Gastrocnemius medialis (tissue), 4 donors: ENCODE measurements at regions not wholly inside any gene's neighbourhood (a gene's known extent, or its start where the extent isn't known, plus 50 kb on each side); places are given as distances from the start of the nearest gene placed in this dataset.

ENCODE experiments used
- ATAC-seq, 2 donors: fragments of 150-250 bp; one replicate each; pipeline ENCODE4 v1.9.1; 2016
- DNase-seq, 2 donors: peaks; one replicate each; pipeline ENCODE4 v3.0.0-alpha.2; 2019
- H3K27ac ChIP-seq, 4 donors: fragments of 200-600 bp; sonication (generic); 1 replicate in 1 of 4; 2 replicates in 3 of 4; pipeline ENCODE4 v1.5.1; 2016 to 2018; ENCODE audit warnings: mild to moderate bottlenecking in 2 of 4, moderate library complexity in 1 of 4
- H3K27me3 ChIP-seq, 3 donors: fragments of 200-600 bp; sonication (generic) in 2 of 3; 1 replicate in 1 of 3; 2 replicates in 2 of 3; pipeline versions ENCODE4 v1.5.1 to v1.6.0; 2016 to 2019; ENCODE audit warnings: mild to moderate bottlenecking in 1 of 3, moderate library complexity in 1 of 3
- H3K36me3 ChIP-seq, 2 donors: fragments of 200-600 bp; sonication (generic) in 1 of 2; one replicate each; pipeline ENCODE4 v1.5.1; 2017 to 2018
- H3K4me1 ChIP-seq, 2 donors: fragments of 200-600 bp; sonication (generic) in 1 of 2; one replicate each; pipeline ENCODE4 v1.5.1; 2016 to 2017; ENCODE audit warnings: mild to moderate bottlenecking in 2 of 2
- H3K4me3 ChIP-seq, 4 donors: fragments of 200-600 bp; sonication (generic) in 3 of 4; 1 replicate in 1 of 4; 2 replicates in 3 of 4; pipeline ENCODE4 v1.5.1; 2016 to 2019; ENCODE audit warnings: mild to moderate bottlenecking in 2 of 4
- H3K9me3 ChIP-seq, 3 donors: fragments of 200-600 bp; sonication (generic) in 2 of 3; 1 replicate in 1 of 3; 2 replicates in 2 of 3; pipeline ENCODE4 v1.5.1; 2016 to 2019
- POLR2A ChIP-seq, 2 donors: fragments of 450-650 bp; IDR thresholded peaks; one replicate each; pipeline ENCODE4 v1.6.1; 2017; ENCODE audit warnings: antibody characterized with exemption in 2 of 2, mild to moderate bottlenecking in 2 of 2, moderate library complexity in 2 of 2
- in situ Hi-C, 4 donors: fragments of 200-750 bp; cut with MboI; loops; one replicate each; pipeline versions ENCODE4 v1.15.0 to v1.8.0; 2017; ENCODE audit warnings: low sequenced_read_pairs in 4 of 4
- intact Hi-C: fragments of 100-400 bp; cut with DNase I; formaldehyde crosslinking; loops from one replicate; pipeline ENCODE4 v1.15.1; 2023; ENCODE audit warnings: low total_unique reads
- TF ChIP-seq, protein P1 (sequence below), 5 experiments: fragments of 450-650 bp in 3 of 5; fragments of 200-600 bp in 2 of 5; sonication (generic) in 2 of 5; IDR thresholded peaks in 4 of 5; conservative IDR thresholded peaks in 1 of 5; 1 replicate in 4 of 5; 2 replicates in 1 of 5; pipeline ENCODE4 v1.5.1; 2016 to 2019; ENCODE audit warnings: antibody characterized with exemption in 5 of 5, mild to moderate bottlenecking in 3 of 5, moderate library complexity in 3 of 5

DNA sequence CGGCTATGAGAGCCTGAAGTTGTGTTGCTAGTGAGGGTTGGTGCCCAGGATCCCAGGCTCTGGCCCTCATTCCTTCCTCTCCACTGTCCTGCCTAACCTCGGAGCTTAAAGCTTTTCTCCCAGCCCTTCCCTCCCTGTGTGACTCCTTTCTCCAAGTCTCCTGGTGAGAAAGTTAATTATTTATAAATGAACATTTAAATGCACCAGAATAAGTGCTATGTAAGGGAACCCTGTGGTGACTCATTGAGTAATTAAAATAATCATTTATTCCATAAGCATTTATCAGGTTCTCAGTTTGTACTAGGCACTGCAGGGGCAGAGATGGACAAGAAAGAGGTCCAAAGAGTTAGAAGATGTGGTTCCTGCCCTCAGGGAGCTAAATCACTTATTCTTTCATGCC is 89.1 kb upstream of the ISX start:
- DNase-seq (no peak), ATAC-seq (no peak)
- H3K36me3 ChIP-seq: no peaks in the 10 kb centered on the region
- H3K27ac ChIP-seq: no peak overlapping the region
- intact Hi-C loops: no loop called here
- H3K4me3 ChIP-seq: no peak overlapping the region
- no peaks in the 10 kb centered on the region for H3K27me3 ChIP-seq
- H3K9me3 ChIP-seq: no peaks in the 10 kb centered on the region
- in situ Hi-C loops: no loop called here
- TF ChIP-seq, protein P1, sequence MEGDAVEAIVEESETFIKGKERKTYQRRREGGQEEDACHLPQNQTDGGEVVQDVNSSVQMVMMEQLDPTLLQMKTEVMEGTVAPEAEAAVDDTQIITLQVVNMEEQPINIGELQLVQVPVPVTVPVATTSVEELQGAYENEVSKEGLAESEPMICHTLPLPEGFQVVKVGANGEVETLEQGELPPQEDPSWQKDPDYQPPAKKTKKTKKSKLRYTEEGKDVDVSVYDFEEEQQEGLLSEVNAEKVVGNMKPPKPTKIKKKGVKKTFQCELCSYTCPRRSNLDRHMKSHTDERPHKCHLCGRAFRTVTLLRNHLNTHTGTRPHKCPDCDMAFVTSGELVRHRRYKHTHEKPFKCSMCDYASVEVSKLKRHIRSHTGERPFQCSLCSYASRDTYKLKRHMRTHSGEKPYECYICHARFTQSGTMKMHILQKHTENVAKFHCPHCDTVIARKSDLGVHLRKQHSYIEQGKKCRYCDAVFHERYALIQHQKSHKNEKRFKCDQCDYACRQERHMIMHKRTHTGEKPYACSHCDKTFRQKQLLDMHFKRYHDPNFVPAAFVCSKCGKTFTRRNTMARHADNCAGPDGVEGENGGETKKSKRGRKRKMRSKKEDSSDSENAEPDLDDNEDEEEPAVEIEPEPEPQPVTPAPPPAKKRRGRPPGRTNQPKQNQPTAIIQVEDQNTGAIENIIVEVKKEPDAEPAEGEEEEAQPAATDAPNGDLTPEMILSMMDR (IDR thresholded peaks at IDR 0.05 in 4 of 5, conservative IDR thresholded peaks at IDR 0.05 in 1 of 5): no peak
- no peak for TF ChIP-seq POLR2A (IDR thresholded peaks at IDR 0.05)
- no peaks in the 10 kb centered on the region for H3K4me1 ChIP-seq

DNA sequence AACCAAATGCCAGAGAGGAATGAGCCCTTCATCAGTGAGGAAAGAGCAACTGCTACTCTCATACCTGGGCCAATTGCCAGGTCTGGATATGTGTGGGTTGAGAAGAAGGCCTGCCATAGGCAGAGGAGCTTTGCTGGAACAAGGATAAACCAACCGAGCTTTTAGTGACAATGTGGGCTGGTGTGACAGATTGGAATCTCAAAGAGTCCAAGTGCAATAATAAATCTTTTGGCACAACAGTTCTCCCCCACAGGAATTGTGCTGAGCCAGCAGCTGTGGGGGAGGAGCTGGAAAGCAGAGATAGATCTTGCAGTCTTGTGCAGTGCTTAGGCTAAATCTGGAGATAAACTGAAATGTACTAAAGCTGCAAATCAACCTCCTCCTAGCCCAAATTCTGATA is 79.4 kb upstream of the ISX start:
- DNase-seq: no peak
- no peak for TF ChIP-seq POLR2A (IDR thresholded peaks at IDR 0.05)
- TF ChIP-seq, protein P1 (IDR thresholded peaks at IDR 0.05 in 4 of 5, conservative IDR thresholded peaks at IDR 0.05 in 1 of 5): no peak
- in situ Hi-C loops (no loop called here), intact Hi-C loops (no loop called here)
- H3K9me3 ChIP-seq: no peaks in the 10 kb centered on the region
- H3K4me3 ChIP-seq: no peak overlapping the region
- H3K27me3 ChIP-seq: no peaks in the 10 kb centered on the region
- no peaks in the 10 kb centered on the region for H3K36me3 ChIP-seq
- no peaks in the 10 kb centered on the region for H3K4me1 ChIP-seq
- ATAC-seq: no peak
- no peak overlapping the region for H3K27ac ChIP-seq

DNA sequence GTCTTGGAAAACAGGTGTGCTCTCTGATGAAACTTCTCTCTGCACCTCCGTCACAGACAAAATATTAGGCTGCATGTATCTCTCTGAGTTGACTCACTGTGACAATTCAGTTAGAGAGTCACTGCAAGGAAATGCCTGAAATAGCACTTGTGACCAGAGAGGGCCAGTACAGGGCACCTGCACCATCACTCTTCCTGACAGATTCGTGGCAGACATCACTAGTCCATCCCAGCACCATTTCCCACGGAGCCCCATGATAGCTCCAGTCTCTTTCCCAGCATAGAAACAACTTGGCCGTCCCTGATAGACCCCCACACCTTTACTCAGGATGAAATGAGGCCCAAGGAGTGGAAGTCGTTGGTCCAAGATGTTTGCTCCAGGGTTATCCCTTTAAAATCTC is 73.3 kb upstream of the ISX start:
- in situ Hi-C loops: no loop called here
- no peak for TF ChIP-seq POLR2A (IDR thresholded peaks at IDR 0.05)
- TF ChIP-seq, protein P1 (IDR thresholded peaks at IDR 0.05 in 4 of 5, conservative IDR thresholded peaks at IDR 0.05 in 1 of 5): no peak
- no peak overlapping the region for H3K4me3 ChIP-seq
- H3K27me3 ChIP-seq: no peaks in the 10 kb centered on the region
- H3K36me3 ChIP-seq: no peaks in the 10 kb centered on the region
- no peaks in the 10 kb centered on the region for H3K4me1 ChIP-seq
- ATAC-seq (no peak), DNase-seq (no peak)
- intact Hi-C loops: no loop called here
- no peak overlapping the region for H3K27ac ChIP-seq
- no peaks in the 10 kb centered on the region for H3K9me3 ChIP-seq

DNA sequence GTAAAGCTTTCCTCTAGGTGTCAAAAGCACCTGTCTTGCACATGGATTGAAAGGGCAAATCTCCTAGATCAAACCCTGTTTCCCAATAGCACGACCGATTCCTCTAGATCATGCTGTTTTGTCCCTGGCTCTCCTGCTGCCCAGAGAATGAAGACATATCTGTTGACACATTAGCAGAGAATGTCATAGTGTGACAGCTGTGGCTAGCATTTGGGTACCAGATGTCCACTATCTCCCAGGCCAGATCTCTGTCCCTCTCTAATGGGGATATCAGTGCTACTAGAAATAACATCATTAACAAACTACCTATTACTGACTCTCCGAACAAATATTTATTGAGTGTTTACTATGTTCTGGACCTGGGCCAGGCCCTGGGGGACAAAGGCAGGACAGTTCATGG is 72.4 kb upstream of the ISX start:
- no peaks in the 10 kb centered on the region for H3K36me3 ChIP-seq
- no peak for ATAC-seq
- intact Hi-C loops: no loop called here

More for the DNA sequence above, 72.4 kb upstream of the ISX start:
- H3K4me3 ChIP-seq: no peak overlapping the region
- H3K9me3 ChIP-seq: no peaks in the 10 kb centered on the region
- TF ChIP-seq, protein P1 (IDR thresholded peaks at IDR 0.05 in 4 of 5, conservative IDR thresholded peaks at IDR 0.05 in 1 of 5): no peak
- no peak for TF ChIP-seq POLR2A (IDR thresholded peaks at IDR 0.05)
- H3K27me3 ChIP-seq: no peaks in the 10 kb centered on the region
- no peak for DNase-seq
- in situ Hi-C loops: no loop called here
- no peaks in the 10 kb centered on the region for H3K4me1 ChIP-seq
- no peak overlapping the region for H3K27ac ChIP-seq
